ENCODE measurements at regions not wholly inside any gene's neighbourhood (a gene's known extent, or its start where the extent isn't known, plus 50 kb on each side); places are given as distances from the start of the nearest gene placed in this dataset.

DNA sequence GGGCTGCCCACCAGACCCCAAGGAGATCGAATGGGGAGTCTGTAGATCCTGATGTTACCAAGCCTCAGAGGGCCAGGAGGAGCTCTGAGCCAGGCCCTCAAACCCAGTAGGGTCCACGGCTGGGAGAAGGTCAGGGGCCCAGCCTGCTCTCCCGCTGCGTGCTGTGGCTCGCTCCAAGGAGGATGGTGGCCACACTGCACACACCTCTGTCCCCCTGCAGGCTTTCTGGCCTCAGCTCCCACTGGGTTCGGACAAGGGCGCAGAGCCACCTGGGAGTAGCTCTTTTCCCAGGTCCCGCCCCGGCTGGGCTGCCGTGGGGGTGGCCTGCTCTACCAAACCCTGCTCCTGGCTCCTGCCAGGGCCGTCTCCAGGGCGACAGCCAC, 175.8 kb downstream of the ZNF248 start:
- TF ChIP-seq TARDBP (IDR thresholded peaks at IDR 0.05) (no peak), NFRKB (IDR thresholded peaks at IDR 0.05) (no peak), BHLHE40 (IDR thresholded peaks at IDR 0.05; ENCODE audit: borderline replicate concordance) (no peak), FOXA1 (IDR thresholded peaks at IDR 0.05) (no peak), FOXM1 (IDR thresholded peaks at IDR 0.05; ENCODE audit: borderline replicate concordance) (no peak), FOXK2 (IDR thresholded peaks at IDR 0.05) (no peak), ZNF384 (IDR thresholded peaks at IDR 0.05) (no peak), CTBP1 (IDR thresholded peaks at IDR 0.05; ENCODE audit: borderline replicate concordance) (no peak), SUZ12 (IDR thresholded peaks at IDR 0.05) (no peak)
